ENCODE measurements at regions not wholly inside any gene's neighbourhood (a gene's known extent, or its start where the extent isn't known, plus 50 kb on each side); places are given as distances from the start of the nearest gene placed in this dataset.

DNA sequence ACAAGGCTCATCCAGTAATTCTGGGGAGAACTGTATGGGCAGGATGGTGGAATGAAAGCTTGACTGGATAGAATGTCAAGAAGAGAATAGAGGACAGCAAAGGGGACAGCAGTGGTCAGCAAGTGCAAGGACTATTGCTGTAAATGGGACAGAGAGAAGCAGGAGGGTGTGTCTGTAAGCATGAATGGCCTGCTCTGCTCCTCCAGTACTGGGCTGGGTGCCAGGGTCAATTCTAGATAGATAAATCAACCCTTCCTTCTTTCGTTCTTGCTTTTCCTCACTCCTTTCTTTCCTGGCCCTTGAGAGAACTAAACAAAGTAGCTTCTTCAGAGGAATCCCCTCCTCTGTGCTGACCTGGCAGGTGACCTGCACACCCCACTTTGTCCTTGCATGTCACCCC is 1019.2 kb downstream of the BCL11B start:
- TF ChIP-seq, protein P1, sequence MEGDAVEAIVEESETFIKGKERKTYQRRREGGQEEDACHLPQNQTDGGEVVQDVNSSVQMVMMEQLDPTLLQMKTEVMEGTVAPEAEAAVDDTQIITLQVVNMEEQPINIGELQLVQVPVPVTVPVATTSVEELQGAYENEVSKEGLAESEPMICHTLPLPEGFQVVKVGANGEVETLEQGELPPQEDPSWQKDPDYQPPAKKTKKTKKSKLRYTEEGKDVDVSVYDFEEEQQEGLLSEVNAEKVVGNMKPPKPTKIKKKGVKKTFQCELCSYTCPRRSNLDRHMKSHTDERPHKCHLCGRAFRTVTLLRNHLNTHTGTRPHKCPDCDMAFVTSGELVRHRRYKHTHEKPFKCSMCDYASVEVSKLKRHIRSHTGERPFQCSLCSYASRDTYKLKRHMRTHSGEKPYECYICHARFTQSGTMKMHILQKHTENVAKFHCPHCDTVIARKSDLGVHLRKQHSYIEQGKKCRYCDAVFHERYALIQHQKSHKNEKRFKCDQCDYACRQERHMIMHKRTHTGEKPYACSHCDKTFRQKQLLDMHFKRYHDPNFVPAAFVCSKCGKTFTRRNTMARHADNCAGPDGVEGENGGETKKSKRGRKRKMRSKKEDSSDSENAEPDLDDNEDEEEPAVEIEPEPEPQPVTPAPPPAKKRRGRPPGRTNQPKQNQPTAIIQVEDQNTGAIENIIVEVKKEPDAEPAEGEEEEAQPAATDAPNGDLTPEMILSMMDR (conservative IDR thresholded peaks at IDR 0.05 in 1 of 2, IDR thresholded peaks at IDR 0.05 in 1 of 2; ENCODE audit: extremely low read depth in 1 of 2, insufficient read depth in 1 of 2, low read depth in 1 of 2, low read length in 2 of 2) = no peak
- no peak for TF ChIP-seq EZH2 (IDR thresholded peaks at IDR 0.05; ENCODE audit: borderline replicate concordance, low read length)

Data from mammary epithelial cell (primary cell).